Left kidney (tissue), 1 donor: ENCODE measurements at regions not wholly inside any gene's neighbourhood (a gene's known extent, or its start where the extent isn't known, plus 50 kb on each side); places are given as distances from the start of the nearest gene placed in this dataset.
A peak's percentile ranks its signal among the peaks of the same experiment; 100 is the strongest.
"Not testable (repeated sequence)": the region's sequence is repeated elsewhere in the genome, so short reads cannot be mapped to it uniquely, and the experiment has no call there.

ENCODE experiments used
- DNase-seq: peaks from one replicate; pipeline ENCODE4 v3.0.0-alpha.2; 2013

DNA sequence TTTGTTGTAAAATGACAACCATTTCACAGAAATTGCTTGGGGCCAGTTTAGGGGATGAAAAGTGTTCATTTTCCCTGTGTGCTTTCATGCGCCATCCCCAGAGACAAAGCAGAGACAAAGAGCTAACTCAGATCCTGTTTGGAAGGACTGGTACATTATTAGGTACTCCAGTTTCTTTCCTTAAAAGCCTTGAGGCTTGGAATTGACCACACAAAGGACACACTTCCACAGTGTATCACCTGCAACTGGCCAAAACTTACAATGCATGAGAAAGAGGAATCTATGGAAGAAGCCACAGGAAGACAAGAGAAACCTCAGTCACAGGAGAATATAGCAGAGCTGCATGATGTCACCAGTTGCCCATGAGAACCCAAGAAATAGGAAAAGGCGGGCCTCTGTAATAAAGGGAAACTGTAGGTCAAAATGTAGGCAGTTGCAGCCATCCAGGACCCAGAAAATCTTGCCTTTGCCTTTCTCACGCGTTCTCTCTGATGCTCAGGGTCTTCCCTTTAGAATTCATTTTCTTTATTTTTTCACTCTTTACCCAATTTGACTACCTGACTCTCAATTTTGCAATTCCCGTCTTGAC is 339.0 kb downstream of the RMST start:
- DNase-seq = no peak

- no peak for DNase-seq
These were observed 342.5 kb downstream of the RMST start for GRCh38 chr12:97805146-97805545.

- DNase-seq = no peak
These were observed 350.7 kb downstream of the RMST start for GRCh38 chr12:97813301-97813700.

DNA sequence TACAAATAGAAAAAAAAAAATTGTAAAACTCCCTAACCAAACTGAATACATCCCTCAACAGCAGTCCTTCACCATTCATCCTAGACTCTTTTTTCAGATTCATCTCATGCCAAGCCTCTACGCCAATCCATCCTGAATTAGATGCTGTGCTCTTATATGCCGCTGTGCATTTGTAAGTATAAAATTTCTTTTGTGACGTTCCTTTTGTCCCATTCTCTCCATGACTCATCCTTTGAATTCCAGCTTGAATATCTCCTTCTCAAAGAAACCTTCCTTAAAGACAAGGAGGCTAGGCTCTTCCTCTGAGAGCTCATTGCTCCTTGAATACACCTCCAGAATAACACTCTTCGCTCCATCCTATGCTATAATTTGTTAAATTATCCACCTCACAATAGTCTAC is 359.2 kb downstream of the RMST start:
- DNase-seq = no peak

DNA sequence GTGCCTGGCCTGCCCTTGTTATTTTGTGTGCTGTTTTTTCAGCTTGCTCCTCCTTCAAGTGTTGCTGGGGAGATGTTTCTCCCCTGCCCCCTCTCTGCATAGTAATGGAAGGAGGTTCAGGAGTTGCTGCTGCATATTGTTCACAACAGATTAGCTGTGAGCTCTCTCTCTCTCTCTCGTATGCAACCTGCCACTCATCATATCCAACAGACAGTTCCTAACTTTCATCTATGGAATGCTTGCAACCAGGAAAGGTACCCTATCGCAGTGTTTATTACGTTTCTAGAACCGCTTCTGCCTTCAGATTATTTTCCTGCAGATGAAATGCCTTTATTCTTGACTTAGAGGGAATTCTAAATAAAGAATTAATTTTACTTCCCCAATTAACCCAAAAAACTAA is 372.9 kb downstream of the RMST start:
- DNase-seq = no peak

- no peak for DNase-seq
These were observed 374.8 kb downstream of the RMST start for GRCh38 chr12:97837401-97837800.

GRCh38 chr12:97848051-97848450 is 385.4 kb downstream of the RMST start:
- no peak for DNase-seq

DNA sequence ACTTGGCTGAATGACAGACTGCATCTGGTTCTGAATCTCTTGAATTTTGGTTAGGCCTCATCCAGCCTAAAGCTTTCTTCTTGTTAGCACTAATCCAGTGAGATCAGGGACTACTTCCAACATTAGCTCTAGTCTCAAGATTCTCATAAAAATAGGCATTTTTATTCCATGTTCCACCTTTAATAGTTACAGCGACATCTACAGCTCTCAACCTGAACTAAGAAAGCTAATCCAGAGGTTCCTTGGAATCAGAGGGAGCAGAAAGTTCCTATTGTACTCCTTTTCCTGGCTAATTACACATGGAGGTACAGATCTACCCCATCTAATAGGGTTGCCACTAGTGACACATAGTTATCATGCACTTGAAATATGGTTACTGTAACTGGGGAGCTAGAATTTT is 391.9 kb downstream of the RMST start:
- no peak for DNase-seq

- DNase-seq = no peak
These were observed 399.5 kb downstream of the RMST start for GRCh38 chr12:97862072-97862471.

DNA sequence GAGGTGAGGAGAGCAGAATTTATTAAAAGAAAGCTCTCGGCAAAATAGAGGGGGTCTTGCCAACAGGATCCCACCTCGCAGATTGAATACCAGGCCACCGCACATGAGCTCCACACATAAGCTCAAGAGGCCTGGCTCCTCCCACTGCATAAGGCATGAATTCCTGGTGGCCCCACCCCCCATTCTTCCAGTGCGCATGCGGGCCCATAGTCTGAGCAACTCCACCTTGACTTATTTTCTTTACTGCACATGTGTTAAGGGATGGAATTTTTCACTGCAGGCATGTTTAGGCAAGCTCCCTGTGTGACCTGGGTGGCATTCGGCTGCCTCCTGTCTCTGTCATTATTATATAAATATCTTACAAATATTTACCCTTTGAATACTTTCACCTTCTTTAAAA is 412.5 kb downstream of the RMST start:
- DNase-seq = no peak

GRCh38 chr12:97876780-97877179 is 414.2 kb downstream of the RMST start:
- no peak for DNase-seq

GRCh38 chr12:97877404-97877803 is 414.8 kb downstream of the RMST start:
- DNase-seq = no peak

- DNase-seq = peak; percentile 8
These were observed 424.0 kb downstream of the RMST start for GRCh38 chr12:97886511-97887176.

DNA sequence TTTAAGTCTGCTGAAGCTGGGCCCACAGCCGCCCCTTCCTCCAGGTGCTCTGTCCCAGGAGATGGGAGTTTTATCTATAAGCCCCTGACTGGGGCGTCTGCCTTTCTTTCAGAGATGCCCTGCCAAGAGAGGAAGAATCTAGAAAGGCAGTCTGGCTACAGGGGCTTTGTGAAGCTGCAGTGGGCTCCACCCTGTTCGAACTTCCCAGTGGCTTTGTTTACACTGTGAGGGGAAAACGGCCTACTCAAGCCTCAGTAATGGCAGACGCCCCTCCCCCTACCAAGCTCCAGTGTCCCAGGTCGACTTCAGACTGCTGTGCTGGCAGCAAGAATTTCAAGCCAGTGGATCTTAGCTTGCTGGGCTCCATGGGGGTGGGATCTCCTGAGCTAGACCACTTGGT is 435.3 kb downstream of the RMST start:
- not testable (repeated sequence) for DNase-seq

DNA sequence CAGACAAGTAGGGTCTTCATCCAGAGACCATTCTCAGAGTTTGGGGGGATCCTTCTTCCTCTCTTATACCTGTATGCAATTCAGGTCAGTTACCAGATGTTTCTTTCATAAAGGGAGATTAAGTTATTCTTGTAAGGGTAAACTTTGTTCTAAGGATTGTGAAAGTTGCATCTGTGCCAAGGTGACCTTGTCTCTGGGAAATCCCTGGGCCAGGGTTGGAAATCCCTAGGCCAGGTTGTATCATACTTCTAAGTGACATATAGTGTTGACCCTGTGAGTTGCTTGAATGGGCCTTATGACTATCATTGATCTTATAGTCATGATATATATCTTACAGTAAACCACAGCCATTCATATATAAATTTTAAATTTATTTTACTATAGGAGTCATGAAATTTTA is 436.9 kb downstream of the RMST start:
- no peak for DNase-seq

GRCh38 chr12:97899956-97900355 is 437.4 kb downstream of the RMST start:
- no peak for DNase-seq

DNA sequence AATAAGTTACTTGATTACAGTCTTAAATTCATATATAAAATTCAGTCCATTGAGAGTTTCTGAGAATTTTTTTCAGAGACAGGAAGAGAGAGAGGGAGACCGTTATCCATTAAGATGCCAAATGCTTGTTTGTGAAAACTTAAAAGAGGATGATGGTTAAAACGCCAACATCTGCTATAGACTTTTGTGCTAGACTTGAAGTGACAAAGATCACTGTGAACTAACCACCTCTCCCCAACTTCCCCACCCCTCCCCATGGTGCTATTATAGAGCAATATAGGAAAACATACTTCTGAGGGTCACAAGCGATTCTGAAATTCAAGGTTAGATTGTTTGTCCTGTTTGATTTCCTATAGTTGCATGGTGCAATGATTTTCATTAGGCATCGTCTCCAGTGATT is 440.8 kb downstream of the RMST start:
- no peak for DNase-seq

DNA sequence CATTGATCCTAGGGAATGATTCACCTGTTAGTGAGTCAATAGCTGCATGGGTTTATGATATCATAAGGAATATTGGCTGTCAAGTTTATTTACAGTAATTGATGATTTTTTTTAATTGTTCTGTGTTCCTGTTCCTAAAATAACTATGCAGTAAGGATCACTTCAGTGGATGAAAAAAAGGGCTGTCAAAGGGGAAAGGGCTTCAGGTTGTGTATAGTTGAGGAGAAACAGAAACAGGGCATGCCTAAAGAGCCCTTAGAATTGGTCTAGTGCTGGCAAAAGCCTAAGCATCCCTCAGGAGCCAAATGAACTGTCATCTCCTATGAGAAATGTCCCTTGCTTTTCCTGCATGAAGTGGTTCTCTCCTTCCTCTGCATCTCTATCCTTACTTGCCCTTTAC is 444.9 kb downstream of the RMST start:
- no peak for DNase-seq

DNA sequence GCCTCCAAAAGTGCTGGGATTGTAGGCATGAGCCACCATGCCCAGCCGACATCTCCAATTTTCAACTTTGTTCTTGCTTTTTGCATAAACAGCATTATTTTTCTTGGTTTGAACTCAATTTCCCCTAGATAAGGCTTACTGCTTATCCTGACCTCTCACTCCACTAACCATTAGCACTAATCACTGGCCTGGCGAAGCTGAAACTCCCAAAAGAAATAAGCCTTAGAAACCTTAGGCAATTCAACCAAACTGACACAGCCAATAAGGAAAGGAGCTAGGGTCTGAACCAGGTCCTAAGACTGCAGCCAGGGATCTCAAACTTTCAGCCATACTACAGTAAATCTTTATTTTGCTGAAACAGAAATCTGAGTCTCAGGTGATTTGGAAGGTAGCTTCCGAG is 448.0 kb downstream of the RMST start:
- DNase-seq = no peak

DNA sequence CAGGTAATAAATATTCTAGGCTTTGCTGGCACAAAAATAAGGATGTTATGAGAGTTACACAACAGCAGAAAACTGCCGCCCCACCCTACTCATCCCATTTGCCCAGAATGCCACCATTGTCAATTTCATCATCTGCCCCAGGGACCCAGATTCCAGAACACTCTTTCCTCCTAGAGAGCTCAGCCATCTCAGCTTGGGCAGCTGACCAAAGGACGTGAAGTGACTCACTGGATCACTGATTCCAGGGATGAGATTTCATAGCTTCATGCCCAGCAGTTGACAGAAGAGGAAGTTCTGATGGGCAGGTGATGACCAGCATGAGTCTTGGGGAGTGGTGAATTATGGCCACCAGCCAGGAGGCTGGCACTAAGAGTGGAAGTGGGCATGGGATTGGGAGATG is 450.3 kb downstream of the RMST start:
- DNase-seq = no peak

DNA sequence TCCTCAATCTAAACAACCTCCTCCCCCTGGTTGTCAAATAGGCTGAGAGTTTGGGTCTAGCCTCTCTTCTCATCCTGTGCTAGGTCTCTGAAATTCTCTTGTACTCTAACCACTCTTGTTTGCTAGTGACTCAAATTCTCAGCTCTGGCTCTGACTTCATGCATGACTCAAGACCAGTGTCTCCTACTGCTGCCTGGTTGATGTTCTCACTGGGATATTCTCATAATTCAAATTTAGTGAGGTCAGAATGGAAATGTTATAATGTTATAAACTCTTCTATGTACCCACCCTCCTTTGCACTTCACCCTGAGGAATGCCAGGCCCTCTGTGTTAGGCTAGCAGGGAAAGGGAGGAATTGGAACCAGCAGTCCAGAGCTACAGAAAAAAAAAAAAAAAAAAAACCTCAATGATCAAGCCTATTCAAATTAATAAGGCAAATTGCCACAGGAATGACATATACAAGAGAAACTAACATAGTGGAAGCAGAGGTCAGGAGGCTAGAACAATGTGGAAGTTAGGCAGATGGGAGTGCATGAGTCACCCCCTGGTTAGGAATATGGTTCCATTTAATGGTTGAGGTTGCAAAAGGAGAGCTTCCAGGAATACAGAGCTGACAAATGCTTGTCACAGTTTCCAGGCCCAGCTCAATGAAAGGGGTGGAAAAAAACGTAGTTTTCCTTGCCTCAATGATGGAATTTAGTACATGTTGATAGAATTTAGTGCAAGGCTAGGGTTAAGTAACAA is 459.5 kb downstream of the RMST start:
- DNase-seq = no peak

DNA sequence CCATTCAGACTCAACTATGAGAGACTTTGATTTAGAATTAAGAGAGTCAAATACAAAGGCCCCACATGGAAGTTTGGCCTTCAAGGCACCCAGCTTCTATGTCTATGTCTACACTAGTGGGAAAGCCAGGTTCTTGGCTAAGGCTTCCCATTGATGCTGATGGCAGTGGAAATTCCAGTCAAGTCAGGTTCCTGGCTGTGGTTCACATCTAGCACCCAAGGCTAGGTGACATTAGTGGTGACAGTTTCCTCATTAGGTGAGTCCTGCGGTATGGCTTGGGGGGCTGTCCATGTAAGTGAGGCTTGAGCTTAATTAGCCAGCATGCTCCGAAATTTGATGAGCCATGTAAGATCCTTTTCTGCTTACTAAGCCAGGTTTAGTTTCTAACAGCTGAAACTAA is 460.9 kb downstream of the RMST start:
- DNase-seq = no peak

GRCh38 chr12:97924122-97924521 is 461.5 kb downstream of the RMST start:
- no peak for DNase-seq

- DNase-seq = no peak
These were observed 465.4 kb downstream of the RMST start for GRCh38 chr12:97927977-97928376.
